ENCODE measurements at regions not wholly inside any gene's neighbourhood (a gene's known extent, or its start where the extent isn't known, plus 50 kb on each side); places are given as distances from the start of the nearest gene placed in this dataset.

- BruUV-seq (replicated peaks): no TSS peak
- POLR2A ChIA-PET: no interaction called here
Observed at GRCh38 chr5:135102716-135103574, 68.9 kb upstream of the PITX1 start.

More at GRCh38 chr5:135102716-135103574, 68.9 kb upstream of the PITX1 start:
- FAIRE-seq: no peak
- dilution Hi-C loops (cut with MboI; ENCODE audit: extremely low pct_ligation_motif_present, low sequenced_read_pairs) (no loop called here), intact Hi-C loops (cut with micrococcal nuclease) (no loop called here)
- Histone ChIP-seq H3K4me3 (replicated peaks in 1 of 3; ENCODE audit: insufficient read depth in 1 of 3, low read depth in 1 of 3, low read length in 3 of 3) (no peak overlapping the region), H3K9me1 (replicated peaks; ENCODE audit: control insufficient read depth, extremely low read depth, insufficient read depth, low read length) (no peaks in the 10 kb centered on the region), H3K27ac (ENCODE audit: insufficient read depth, low read depth, low read length) (no peak overlapping the region), H3K9me3 (replicated peaks; ENCODE audit: control insufficient read depth, insufficient read depth, low read length) (no peaks in the 10 kb centered on the region), H4K20me1 (replicated peaks; ENCODE audit: control insufficient read depth, extremely low read depth, insufficient read depth, low read length) (no peaks in the 10 kb centered on the region), H3K36me3 (ENCODE audit: control insufficient read depth in 2 of 2, extremely low read depth in 1 of 2, insufficient read depth in 2 of 2, low read length in 2 of 2) (no peaks in the 10 kb centered on the region), H3K4me1 (ENCODE audit: control insufficient read depth, extremely low read depth, insufficient read depth, low read length) (no peaks in the 10 kb centered on the region), H2AFZ (ENCODE audit: low read depth, low read length) (no peak overlapping the region), H3K9ac (replicated peaks; ENCODE audit: extremely low read depth, insufficient read depth, low read length) (no peak overlapping the region), H3K79me2 (ENCODE audit: control insufficient read depth, insufficient read depth, low read length) (no peaks in the 10 kb centered on the region), H3K27me3 (ENCODE audit: control insufficient read depth in 2 of 2, insufficient read depth in 2 of 2, low read length in 2 of 2) (peaks cover 0 to 4% of the 10 kb centered on the region in 2 experiments), H3K4me2 (ENCODE audit: insufficient read depth, low read length) (no peak overlapping the region)
- TF ChIP-seq GATA2 (IDR thresholded peaks at IDR 0.05; ENCODE audit: insufficient read depth, insufficient read length, low read depth, low read length) (no peak), CTCF (IDR thresholded peaks at IDR 0.05; ENCODE audit: extremely low read depth in 1 of 2, insufficient read depth in 1 of 2, low read depth in 1 of 2, low read length in 2 of 2) (no peak), MYC (IDR thresholded peaks at IDR 0.05; ENCODE audit: low read depth, low read length) (no peak), EZH2 (IDR thresholded peaks at IDR 0.05; ENCODE audit: borderline replicate concordance, low read depth, low read length, severe bottlenecking) (no peak), JUN (IDR thresholded peaks at IDR 0.05; ENCODE audit: borderline replicate concordance, insufficient read depth, insufficient read length, low read depth) (no peak), POLR2A (IDR thresholded peaks at IDR 0.05; ENCODE audit: low read depth, low read length) (no peak), POLR2AphosphoS5 (IDR thresholded peaks at IDR 0.05; ENCODE audit: insufficient read depth, low read depth, low read length) (no peak), FOS (IDR thresholded peaks at IDR 0.05; ENCODE audit: borderline replicate concordance, insufficient read depth, low read length) (no peak), MAX (IDR thresholded peaks at IDR 0.05; ENCODE audit: insufficient read depth, insufficient read length) (no peak)
- no peak for DNase-seq (ENCODE audit: low read depth, low spot score)
- CTCF ChIA-PET: interaction anchor here (1.3 to 1.7 kb wide), 2 partner anchors 230 to 323 kb away, joined by 3 to 4 read pairs; no protein-coding TSS in a partner anchor
